ENCODE measurements at regions not wholly inside any gene's neighbourhood (a gene's known extent, or its start where the extent isn't known, plus 50 kb on each side); places are given as distances from the start of the nearest gene placed in this dataset.

- BruUV-seq (replicated peaks) = no TSS peak
- Histone ChIP-seq H3K36me3 (ENCODE audit: low read depth, low read length) (no peaks in the 10 kb centered on the region), H2AFZ (ENCODE audit: low read length) (no peak overlapping the region), H3K4me3 (ENCODE audit: low read length) (no peak overlapping the region), H3K79me2 (ENCODE audit: low read length) (no peaks in the 10 kb centered on the region), H3K9ac (ENCODE audit: low read length) (no peak overlapping the region), H3K27ac (ENCODE audit: low read length) (no peak overlapping the region), H3F3A (ENCODE audit: low read length, unreplicated experiment) (no peaks in the 10 kb centered on the region), H3K9me2 (replicated peaks; ENCODE audit: low read length) (no peaks in the 10 kb centered on the region), H3K4me2 (ENCODE audit: low read length) (no peak overlapping the region), H3K4me1 (ENCODE audit: insufficient read depth, low read length) (no peaks in the 10 kb centered on the region), H3K9me3 (ENCODE audit: low read length) (no peaks in the 10 kb centered on the region), H4K20me1 (ENCODE audit: low read length) (no peaks in the 10 kb centered on the region), H3K27me3 (ENCODE audit: low read length) (no peaks in the 10 kb centered on the region)
- no peak for TF ChIP-seq EZH2phosphoT487 (IDR thresholded peaks at IDR 0.05; ENCODE audit: borderline replicate concordance, low read length)
- no peak for TF ChIP-seq EZH2 (IDR thresholded peaks at IDR 0.05; ENCODE audit: low read length, unreplicated experiment)
- no peak for TF ChIP-seq CTCF (conservative IDR thresholded peaks at IDR 0.05; ENCODE audit: low read depth, low read length)
- intact Hi-C loops (cut with micrococcal nuclease) = no loop called here
- no peak for ATAC-seq
- POLR2A ChIA-PET (ENCODE audit: unreplicated experiment) = no interaction called here
- CTCF ChIA-PET = no interaction called here
- DNase-seq = no peak
These were observed 145.8 kb downstream of the BTG1 start for GRCh38 chr12:91999823-92000222.

GRCh38 chr12:91998316-91998715 is 147.3 kb downstream of the BTG1 start:
- H3K9ac ChIP-seq (ENCODE audit: low read length) = no peak overlapping the region
- no peaks in the 10 kb centered on the region for H3K4me1 ChIP-seq (ENCODE audit: insufficient read depth, low read length)
- no peaks in the 10 kb centered on the region for H3K9me2 ChIP-seq (replicated peaks; ENCODE audit: low read length)
- H3K79me2 ChIP-seq (ENCODE audit: low read length) = no peaks in the 10 kb centered on the region
- no peak for ATAC-seq
- ChIA-PET CTCF (no interaction called here), POLR2A (ENCODE audit: unreplicated experiment) (no interaction called here)
- no peak for DNase-seq
- no peaks in the 10 kb centered on the region for H3K27me3 ChIP-seq (ENCODE audit: low read length)
- TF ChIP-seq EZH2phosphoT487 (IDR thresholded peaks at IDR 0.05; ENCODE audit: borderline replicate concordance, low read length) (no peak), CTCF (conservative IDR thresholded peaks at IDR 0.05; ENCODE audit: low read depth, low read length) (no peak), EZH2 (IDR thresholded peaks at IDR 0.05; ENCODE audit: low read length, unreplicated experiment) (no peak)
- no TSS peak for BruUV-seq (replicated peaks)
- H3K9me3 ChIP-seq (ENCODE audit: low read length) = no peaks in the 10 kb centered on the region
- no peak overlapping the region for H3K4me2 ChIP-seq (ENCODE audit: low read length)
- no peak overlapping the region for H3K4me3 ChIP-seq (ENCODE audit: low read length)
- H3F3A ChIP-seq (ENCODE audit: low read length, unreplicated experiment) = no peaks in the 10 kb centered on the region
- H3K27ac ChIP-seq (ENCODE audit: low read length) = no peak overlapping the region
- no peaks in the 10 kb centered on the region for H4K20me1 ChIP-seq (ENCODE audit: low read length)
- H3K36me3 ChIP-seq (ENCODE audit: low read depth, low read length) = no peaks in the 10 kb centered on the region
- H2AFZ ChIP-seq (ENCODE audit: low read length) = no peak overlapping the region
- intact Hi-C loops (cut with micrococcal nuclease) = no loop called here

GRCh38 chr12:91994208-91994797 is 151.3 kb downstream of the BTG1 start:
- no peak for DNase-seq
- intact Hi-C loops (cut with micrococcal nuclease) = no loop called here
- H3K9ac ChIP-seq (ENCODE audit: low read length) = no peak overlapping the region
- ChIA-PET POLR2A (ENCODE audit: unreplicated experiment) (no interaction called here), CTCF (no interaction called here)
- BruUV-seq (replicated peaks) = no TSS peak
- H3K79me2 ChIP-seq (ENCODE audit: low read length) = no peaks in the 10 kb centered on the region
- H3K4me3 ChIP-seq (ENCODE audit: low read length) = no peak overlapping the region
- H3K27me3 ChIP-seq (ENCODE audit: low read length) = no peaks in the 10 kb centered on the region
- no peak overlapping the region for H3K4me2 ChIP-seq (ENCODE audit: low read length)
- H3K9me2 ChIP-seq (replicated peaks; ENCODE audit: low read length) = no peaks in the 10 kb centered on the region
- H3K27ac ChIP-seq (ENCODE audit: low read length) = no peak overlapping the region
- H3F3A ChIP-seq (ENCODE audit: low read length, unreplicated experiment) = no peaks in the 10 kb centered on the region
- no peaks in the 10 kb centered on the region for H3K4me1 ChIP-seq (ENCODE audit: insufficient read depth, low read length)
- H3K9me3 ChIP-seq (ENCODE audit: low read length) = no peaks in the 10 kb centered on the region
- TF ChIP-seq EZH2phosphoT487 (IDR thresholded peaks at IDR 0.05; ENCODE audit: borderline replicate concordance, low read length) = no peak
- no peak for TF ChIP-seq CTCF (conservative IDR thresholded peaks at IDR 0.05; ENCODE audit: low read depth, low read length)
- TF ChIP-seq EZH2 (IDR thresholded peaks at IDR 0.05; ENCODE audit: low read length, unreplicated experiment) = no peak
- H2AFZ ChIP-seq (ENCODE audit: low read length) = no peak overlapping the region
- no peaks in the 10 kb centered on the region for H4K20me1 ChIP-seq (ENCODE audit: low read length)
- no peaks in the 10 kb centered on the region for H3K36me3 ChIP-seq (ENCODE audit: low read depth, low read length)
- no peak for ATAC-seq

Data from PC-3 (cell line).